T-cell (primary cell): ENCODE measurements at regions not wholly inside any gene's neighbourhood (a gene's known extent, or its start where the extent isn't known, plus 50 kb on each side); places are given as distances from the start of the nearest gene placed in this dataset.

Experiments
- ATAC-seq, 4 experiments: fragments of 200-7000 bp in 3 of 4; fragments of 150-1000 bp in 1 of 4; cut with Tn5 transposase; replicated peaks in 1 of 4; 1 replicate in 3 of 4; 2 replicates in 1 of 4; pipeline ENCODE4 v1.10.0; 2021; ENCODE audit warnings: moderate library complexity in 3 of 4, mild to moderate bottlenecking in 2 of 4, moderate number of reproducible peaks in 1 of 4
- CTCF ChIA-PET, 2 donors: fragments of 300-600 bp; sonication (Branson Sonifier 250); formaldehyde crosslinking; loops; one replicate each; lab custom pipeline; 2022; ENCODE audit warnings: antibody characterized with exemption in 2 of 2; lab: Charles Lee
- POLR2A ChIA-PET, 2 donors: fragments of 300-600 bp; sonication (Branson Sonifier 250); formaldehyde crosslinking; loops; one replicate each; lab custom pipeline; 2022; ENCODE audit warnings: antibody characterized with exemption in 2 of 2; lab: Charles Lee
- DNase-seq, 35 experiments: peaks; one replicate each; pipeline versions ENCODE4 v3.0.0 to v3.0.0-alpha.2; 2013 to 2023
- H3K27ac ChIP-seq: one replicate; pipeline ENCODE4 v1.5.1; 2013; ENCODE audit warnings: low read length
- H3K27me3 ChIP-seq, 2 experiments: replicated peaks in 1 of 2; 1 replicate in 1 of 2; 2 replicates in 1 of 2; pipeline versions ENCODE4 v1.6.1 to v1.7.0; 2013; ENCODE audit warnings: low read length in 1 of 2, mixed read lengths in 1 of 2; ENCODE audit not compliant: control insufficient read depth in 2 of 2, insufficient read depth in 2 of 2; ENCODE audit errors: extremely low read depth in 1 of 2
- H3K36me3 ChIP-seq, 2 donors: 1 replicate in 1 of 2; 2 replicates in 1 of 2; pipeline versions ENCODE4 v1.6.1 to v1.7.0; 2013; ENCODE audit warnings: low read length in 1 of 2; ENCODE audit not compliant: control insufficient read depth in 2 of 2, insufficient read depth in 1 of 2; ENCODE audit errors: extremely low read depth in 1 of 2
- H3K4me1 ChIP-seq, 2 experiments: 1 replicate in 1 of 2; 2 replicates in 1 of 2; pipeline versions ENCODE4 v1.6.1 to v1.7.0; 2013; ENCODE audit warnings: low read length in 2 of 2, mixed read lengths in 1 of 2; ENCODE audit not compliant: insufficient read depth in 2 of 2, control insufficient read depth in 1 of 2; ENCODE audit errors: extremely low read depth in 1 of 2
- H3K4me3 ChIP-seq, 2 donors: 1 replicate in 1 of 2; 2 replicates in 1 of 2; pipeline versions ENCODE4 v1.5.1 to v1.7.0; 2013; ENCODE audit warnings: mild to moderate bottlenecking in 2 of 2, low read length in 1 of 2, moderate library complexity in 1 of 2; ENCODE audit not compliant: control insufficient read depth in 1 of 2; ENCODE audit errors: extremely low read depth in 1 of 2
- H3K9me3 ChIP-seq: 2 replicates; pipeline ENCODE4 v1.7.0; 2013
- H3K27ac Mint-ChIP-seq, 2 donors: one replicate each; pipeline ENCODE4 v1.8.0; 2020 to 2021; ENCODE audit warnings: mild to moderate bottlenecking in 2 of 2, mixed read lengths in 2 of 2
- H3K27me3 Mint-ChIP-seq, 2 donors: one replicate each; pipeline ENCODE4 v1.8.0; 2021 to 2022; ENCODE audit warnings: mixed read lengths in 2 of 2
- H3K36me3 Mint-ChIP-seq: one replicate; pipeline ENCODE4 v1.8.0; 2021; ENCODE audit warnings: mixed read lengths
- H3K4me1 Mint-ChIP-seq, 3 donors: one replicate each; pipeline ENCODE4 v1.8.0; 2020 to 2022; ENCODE audit warnings: mixed read lengths in 3 of 3, mild to moderate bottlenecking in 1 of 3
- H3K4me3 Mint-ChIP-seq, 3 donors: one replicate each; pipeline ENCODE4 v1.8.0; 2020 to 2022; ENCODE audit warnings: mild to moderate bottlenecking in 3 of 3, mixed read lengths in 3 of 3, moderate library complexity in 3 of 3
- H3K9me3 Mint-ChIP-seq, 3 donors: one replicate each; pipeline ENCODE4 v1.8.0; 2020 to 2022; ENCODE audit warnings: mixed read lengths in 3 of 3
- WGBS: methylation state at CpG from one replicate; pipeline ENCODE4 v1.1.5; 2013; ENCODE audit warnings: missing lambda C conversion rate; ENCODE audit not compliant: insufficient coverage; 5-methylcytosine and 5-hydroxymethylcytosine counted together

DNA sequence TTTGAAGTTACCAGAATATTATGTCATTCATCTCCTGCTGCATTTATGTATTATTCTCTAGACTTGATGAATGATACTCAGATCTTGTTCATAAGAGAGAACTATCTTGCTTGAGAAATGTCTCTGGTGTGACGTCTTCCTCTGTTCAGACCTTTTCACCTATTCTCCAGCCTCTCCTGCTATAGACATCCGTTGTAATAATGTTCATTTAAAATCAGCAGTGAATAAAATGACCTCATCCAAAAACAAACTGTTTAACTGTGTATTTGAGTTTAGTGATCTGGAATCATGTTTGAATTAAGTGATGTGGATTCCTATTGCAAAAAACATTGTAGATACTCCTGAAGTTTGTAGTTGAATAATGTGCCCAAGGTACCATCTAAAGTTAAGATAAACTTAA, 487.1 kb downstream of the PCNX1 start:
- ChIA-PET CTCF (interaction anchor here in 1 of 2 donors (2.0 kb wide), 1 partner anchor 10 kb away, joined by 11 read pairs; no protein-coding TSS in a partner anchor), POLR2A (interaction anchor here (0.6 to 1.1 kb wide), 2 partner anchors 53 to 60 kb away, joined by 3 to 4 read pairs; no protein-coding TSS in a partner anchor)
- Histone ChIP-seq H3K4me3 (no peak overlapping the region), H3K4me1 (peaks cover 5 to 7% of the 10 kb centered on the region in 2 experiments), H3K9me3 (no peaks in the 10 kb centered on the region), H3K27me3 (no peaks in the 10 kb centered on the region), H3K36me3 (no peaks in the 10 kb centered on the region), H3K27ac (no peak overlapping the region)
- Mint-ChIP-seq H3K27me3 (no peaks in the 10 kb centered on the region), H3K27ac (no peak overlapping the region), H3K4me3 (no peak overlapping the region), H3K4me1 (peaks cover 34 to 45% (median 40%) of the 10 kb centered on the region in 3 donors), H3K36me3 (peaks cover 6% of the 10 kb centered on the region), H3K9me3 (no peaks in the 10 kb centered on the region)
- DNase-seq: no peak
- WGBS: no CpG with 5 or more reads among the region's 2 CpGs
- no peak for ATAC-seq

DNA sequence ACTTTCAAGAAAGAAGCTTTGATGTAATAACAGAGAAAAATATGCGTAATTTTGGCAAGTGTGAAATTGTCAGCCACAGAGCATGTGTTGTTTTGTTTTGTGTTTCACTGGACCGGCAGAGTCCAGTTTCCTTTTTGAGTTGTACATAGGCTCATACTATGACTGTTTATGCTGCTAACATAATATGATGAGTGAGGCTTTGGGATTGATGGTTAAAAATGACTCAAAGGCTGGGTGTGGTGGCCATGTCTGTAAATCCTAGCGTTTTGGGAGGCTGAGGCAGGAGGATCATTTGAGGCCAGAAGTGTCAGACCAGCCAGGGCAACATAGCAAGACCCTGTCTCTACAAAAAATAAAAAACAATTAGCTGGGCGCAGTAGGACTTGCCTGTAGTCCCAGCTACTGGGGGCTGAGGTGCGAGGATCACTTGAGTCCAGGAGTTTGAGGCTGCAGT, 487.9 kb downstream of the PCNX1 start:
- no peaks in the 10 kb centered on the region for H3K9me3 ChIP-seq
- H3K27me3 ChIP-seq: no peaks in the 10 kb centered on the region
- Mint-ChIP-seq H3K4me1 (peaks cover 37 to 48% (median 44%) of the 10 kb centered on the region in 3 donors), H3K36me3 (peaks cover 6% of the 10 kb centered on the region), H3K27ac (peak overlapping the region in 1 of 2 donors; percentile 68), H3K4me3 (no peak overlapping the region), H3K9me3 (no peaks in the 10 kb centered on the region), H3K27me3 (no peaks in the 10 kb centered on the region)
- no peak for ATAC-seq
- no peak for DNase-seq
- H3K27ac ChIP-seq: no peak overlapping the region
- H3K4me3 ChIP-seq: no peak overlapping the region
- WGBS: 79% methylated on average over 3 of the region's 5 CpGs
- ChIA-PET POLR2A (interaction anchor here in 1 of 2 donors (0.6 kb wide), 1 partner anchor 158 kb away, joined by 4 read pairs; no protein-coding TSS in a partner anchor), CTCF (interaction anchor here in 1 of 2 donors (1.0 to 2.0 kb wide), 2 partner anchors 9 to 70 kb away, joined by 3 to 11 read pairs; no protein-coding TSS in a partner anchor)
- no peaks in the 10 kb centered on the region for H3K36me3 ChIP-seq
- H3K4me1 ChIP-seq: peaks cover 11 to 13% of the 10 kb centered on the region in 2 experiments

DNA sequence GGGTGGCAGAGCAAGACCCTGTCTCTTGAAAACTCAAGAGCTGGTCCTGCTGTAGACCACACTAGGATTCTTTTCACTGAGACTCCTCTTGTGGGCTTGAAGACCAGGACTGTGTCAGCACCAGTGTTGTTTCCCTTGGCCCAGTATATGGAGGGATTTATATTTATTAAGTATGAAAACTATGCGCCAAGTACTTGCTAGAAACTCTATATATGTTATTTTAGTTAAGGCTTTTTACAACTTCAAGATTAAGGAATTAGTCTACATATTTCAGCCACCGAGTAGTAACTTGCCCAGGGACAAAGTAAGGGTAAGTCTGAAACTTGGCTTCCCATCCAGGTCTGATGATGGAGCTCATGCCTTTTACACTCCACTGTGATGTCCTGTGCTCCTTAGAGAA, 488.4 kb downstream of the PCNX1 start:
- H3K9me3 ChIP-seq: no peaks in the 10 kb centered on the region
- no peak overlapping the region for H3K27ac Mint-ChIP-seq
- H3K4me3 ChIP-seq: no peak overlapping the region
- H3K27me3 ChIP-seq: no peaks in the 10 kb centered on the region
- H3K36me3 ChIP-seq: no peaks in the 10 kb centered on the region
- ATAC-seq (no peak), DNase-seq (no peak)
- POLR2A ChIA-PET: no interaction called here
- H3K4me3 Mint-ChIP-seq: no peak overlapping the region
- peaks cover 13 to 15% of the 10 kb centered on the region in 2 experiments for H3K4me1 ChIP-seq
- no CpG with 5 or more reads among the region's 2 CpGs for WGBS
- H3K36me3 Mint-ChIP-seq: peaks cover 6% of the 10 kb centered on the region
- CTCF ChIA-PET: interaction anchor here in 1 of 2 donors (1.0 to 2.0 kb wide), 2 partner anchors 9 to 70 kb away, joined by 3 to 11 read pairs; no protein-coding TSS in a partner anchor
- H3K27me3 Mint-ChIP-seq: no peaks in the 10 kb centered on the region
- H3K27ac ChIP-seq: no peak overlapping the region
- no peaks in the 10 kb centered on the region for H3K9me3 Mint-ChIP-seq
- H3K4me1 Mint-ChIP-seq: peaks cover 41 to 51% (median 47%) of the 10 kb centered on the region in 3 donors

DNA sequence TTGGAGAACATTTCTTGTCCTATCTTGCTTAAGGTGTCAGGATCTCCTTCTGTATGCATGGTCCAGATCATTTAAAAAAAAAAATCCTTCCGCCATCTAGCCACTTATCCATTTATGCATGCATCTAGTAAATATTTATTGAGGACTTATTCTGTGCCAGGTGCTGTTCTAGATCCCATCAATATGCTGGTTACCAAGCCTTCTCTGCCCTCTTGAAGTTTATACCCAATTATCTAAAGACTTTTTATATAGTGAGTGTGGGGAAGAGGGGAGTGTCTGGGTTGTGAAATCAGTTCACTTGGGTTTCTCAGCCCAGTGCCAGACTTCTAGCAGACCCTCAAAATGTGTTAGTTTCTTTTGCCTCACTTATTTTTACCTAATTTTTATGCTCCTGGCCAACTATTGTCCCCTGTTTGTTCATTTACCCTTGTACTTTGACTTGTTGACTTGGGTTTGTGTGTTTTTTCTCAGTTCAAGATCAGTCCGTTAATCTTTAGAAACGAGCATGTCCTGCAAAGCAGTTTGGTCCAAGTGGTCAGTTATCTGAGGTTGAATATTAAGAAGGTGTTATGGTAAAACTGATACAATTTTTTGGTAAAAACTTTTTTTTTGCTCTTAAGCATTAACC, 488.9 kb downstream of the PCNX1 start:
- no peak overlapping the region for H3K4me3 ChIP-seq
- Mint-ChIP-seq H3K4me3 (no peak overlapping the region), H3K27me3 (no peaks in the 10 kb centered on the region), H3K9me3 (no peaks in the 10 kb centered on the region), H3K4me1 (peaks cover 47 to 56% (median 51%) of the 10 kb centered on the region in 3 donors), H3K27ac (no peak overlapping the region), H3K36me3 (peaks cover 6% of the 10 kb centered on the region)
- H3K27ac ChIP-seq: no peak overlapping the region
- 100% methylated on average over 2 of the region's 3 CpGs for WGBS
- H3K4me1 ChIP-seq: peaks cover 15 to 16% of the 10 kb centered on the region in 2 experiments
- CTCF ChIA-PET: interaction anchor here in 1 of 2 donors (1.0 to 2.0 kb wide), 2 partner anchors 8 to 71 kb away, joined by 3 to 11 read pairs; no protein-coding TSS in a partner anchor
- H3K36me3 ChIP-seq: no peaks in the 10 kb centered on the region
- no peaks in the 10 kb centered on the region for H3K27me3 ChIP-seq
- ATAC-seq: no peak
- DNase-seq: no peak
- H3K9me3 ChIP-seq: no peaks in the 10 kb centered on the region
- POLR2A ChIA-PET: no interaction called here

DNA sequence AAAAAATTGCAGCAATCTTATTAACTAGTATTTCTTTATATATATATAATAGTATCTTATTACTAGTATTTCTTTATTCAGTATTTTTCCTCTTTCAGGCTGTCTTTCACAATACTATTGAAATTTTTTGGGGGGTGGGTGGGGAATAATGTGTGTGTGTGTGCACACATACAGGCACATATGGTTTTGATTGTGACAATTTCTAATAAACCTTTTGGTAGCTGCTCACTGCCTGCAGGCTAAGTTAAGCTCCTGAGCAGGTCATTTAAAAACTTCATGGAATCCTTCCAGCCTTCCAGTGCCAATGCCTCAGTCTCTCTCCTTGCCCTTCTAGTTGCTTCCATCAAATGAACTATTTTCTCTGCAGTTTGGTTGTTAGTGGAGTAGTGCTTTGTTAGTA, 490.1 kb downstream of the PCNX1 start:
- Mint-ChIP-seq H3K9me3 (no peaks in the 10 kb centered on the region), H3K27ac (peak overlapping the region; percentile 16 to 74), H3K4me1 (peaks cover 48 to 52% (median 51%) of the 10 kb centered on the region in 3 donors), H3K4me3 (no peak overlapping the region), H3K36me3 (peaks cover under 1% of the 10 kb centered on the region), H3K27me3 (no peaks in the 10 kb centered on the region)
- CTCF ChIA-PET: no interaction called here
- H3K4me1 ChIP-seq: peaks cover 15 to 18% of the 10 kb centered on the region in 2 experiments
- no peak overlapping the region for H3K27ac ChIP-seq
- no peaks in the 10 kb centered on the region for H3K9me3 ChIP-seq
- no peaks in the 10 kb centered on the region for H3K36me3 ChIP-seq
- H3K4me3 ChIP-seq: no peak overlapping the region
- DNase-seq: no peak
- ATAC-seq: no peak
- POLR2A ChIA-PET: no interaction called here
- H3K27me3 ChIP-seq: no peaks in the 10 kb centered on the region

DNA sequence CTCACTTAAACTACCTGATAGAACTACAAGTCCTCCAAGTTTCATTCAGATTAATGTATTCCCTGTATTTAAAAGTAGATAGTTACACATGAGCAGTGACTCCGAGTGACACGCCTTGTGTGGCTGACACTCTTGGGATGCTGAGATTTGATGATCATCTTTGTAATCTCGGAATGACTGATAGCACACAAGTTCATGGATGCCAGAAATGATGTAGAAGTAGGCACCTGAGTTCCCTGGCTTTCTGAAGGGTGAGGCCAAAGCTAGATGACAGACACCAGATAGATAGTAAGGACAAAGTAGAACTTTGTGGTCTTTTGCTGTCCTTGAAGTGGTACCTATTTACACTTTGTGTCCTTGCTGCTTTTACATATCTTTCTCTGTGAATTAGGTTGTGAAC, 491.2 kb downstream of the PCNX1 start:
- Histone ChIP-seq H3K4me3 (no peak overlapping the region), H3K27me3 (no peaks in the 10 kb centered on the region), H3K27ac (peak overlapping the region; percentile 80), H3K9me3 (no peaks in the 10 kb centered on the region), H3K4me1 (peaks cover 18 to 19% of the 10 kb centered on the region in 2 experiments), H3K36me3 (no peaks in the 10 kb centered on the region)
- H3K27me3 Mint-ChIP-seq: no peaks in the 10 kb centered on the region
- H3K27ac Mint-ChIP-seq: peak overlapping the region; percentile 68 to 89
- DNase-seq (no peak), ATAC-seq (no peak)
- peak overlapping the region in 1 of 3 donors; percentile 25 for H3K4me3 Mint-ChIP-seq
- ChIA-PET CTCF (no interaction called here), POLR2A (interaction anchor here (0.8 to 1.4 kb wide), 4 partner anchors 10 to 77 kb away, joined by 3 to 7 read pairs (median 4); no protein-coding TSS in a partner anchor)
- H3K9me3 Mint-ChIP-seq: no peaks in the 10 kb centered on the region
- no peaks in the 10 kb centered on the region for H3K36me3 Mint-ChIP-seq
- WGBS: 100% methylated on average over 2 of the region's 3 CpGs
- H3K4me1 Mint-ChIP-seq: peaks cover 49 to 57% (median 49%) of the 10 kb centered on the region in 3 donors
